Suppressor macrophage treated with lipopolysaccharide for 4 hours (primary cell): ENCODE measurements at regions not wholly inside any gene's neighbourhood (a gene's known extent, or its start where the extent isn't known, plus 50 kb on each side); places are given as distances from the start of the nearest gene placed in this dataset.
"Not testable (repeated sequence)": the region's sequence is repeated elsewhere in the genome, so short reads cannot be mapped to it uniquely, and the experiment has no call there.

ENCODE experiments used
- DNase-seq: peaks from one replicate; pipeline ENCODE4 v3.0.0-alpha.2; 2020

GRCh38 chr15:20622117-20622516 lies 80.5 kb upstream of the GOLGA6L6 start:
- DNase-seq = not testable (repeated sequence)

- DNase-seq = not testable (repeated sequence)
These were observed 72.9 kb upstream of the GOLGA6L6 start for GRCh38 chr15:20614549-20614948.

GRCh38 chr15:20612796-20613195 lies 71.2 kb upstream of the GOLGA6L6 start:
- DNase-seq = not testable (repeated sequence)

GRCh38 chr15:20612356-20612755 lies 70.8 kb upstream of the GOLGA6L6 start:
- DNase-seq = not testable (repeated sequence)

GRCh38 chr15:20611667-20612290 lies 70.2 kb upstream of the GOLGA6L6 start:
- not testable (repeated sequence) for DNase-seq

DNA sequence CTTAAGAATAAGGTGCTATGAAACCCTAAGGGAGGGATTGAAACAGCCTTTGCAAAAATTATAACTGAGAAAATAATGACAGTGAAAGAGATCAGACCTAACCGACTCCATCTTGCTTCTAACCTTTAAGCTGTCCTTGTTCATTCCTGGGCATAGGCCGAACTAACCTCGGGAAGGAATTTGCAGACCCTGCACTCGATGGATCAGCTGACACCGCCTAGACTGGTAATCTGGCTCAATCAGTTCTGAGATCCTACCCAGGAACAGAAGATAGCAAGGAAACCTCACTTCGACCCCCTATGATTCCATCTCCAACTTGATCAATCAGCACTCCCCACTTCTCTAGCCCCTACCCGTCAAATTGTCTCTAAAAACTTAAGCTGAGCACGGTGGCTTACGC lies 66.6 kb upstream of the GOLGA6L6 start:
- not testable (repeated sequence) for DNase-seq

DNA sequence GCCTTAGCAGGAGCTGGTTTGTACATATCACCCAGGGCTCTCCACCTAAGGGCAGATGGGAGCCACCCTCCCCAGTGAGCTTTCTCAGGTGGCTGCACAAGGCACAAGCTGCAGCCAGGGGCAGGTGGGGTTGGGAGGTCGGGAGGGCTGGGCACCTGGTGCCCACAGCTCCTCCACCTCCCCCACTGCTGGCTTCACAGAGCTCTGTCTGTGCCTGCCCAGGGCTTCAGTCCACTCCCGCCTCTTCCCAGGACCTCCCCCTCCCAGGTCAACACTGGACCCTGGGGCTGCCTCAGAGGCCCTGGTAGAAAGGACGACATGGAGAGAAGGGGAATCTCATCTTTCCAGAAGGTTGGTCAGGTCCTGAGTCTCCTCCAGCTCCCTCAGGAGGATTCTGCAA lies 55.6 kb upstream of the GOLGA6L6 start:
- not testable (repeated sequence) for DNase-seq

DNA sequence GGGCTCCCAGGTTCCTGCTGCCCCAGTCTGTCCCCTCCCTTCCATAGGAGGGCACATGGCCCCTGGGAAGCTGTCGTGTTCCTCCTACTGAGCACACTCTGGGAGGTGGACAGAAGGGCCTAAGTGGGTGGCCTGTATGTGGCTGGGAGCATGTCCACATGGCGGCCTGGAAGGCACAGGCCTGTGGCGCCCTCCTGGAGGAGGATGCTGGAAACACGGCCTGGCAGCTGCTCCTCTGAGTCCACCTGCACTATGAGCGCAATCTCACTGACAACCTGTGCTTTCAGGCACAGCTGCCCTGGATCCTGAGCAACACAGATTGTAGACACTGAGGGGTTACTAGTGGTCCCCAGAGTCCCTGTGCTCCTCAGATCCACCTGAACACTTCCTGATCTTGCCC lies 52.6 kb upstream of the GOLGA6L6 start:
- DNase-seq = not testable (repeated sequence)

- not testable (repeated sequence) for DNase-seq
These were observed 50.3 kb upstream of the GOLGA6L6 start for GRCh38 chr15:20591936-20592335.
